HEK293 (cell line): ENCODE measurements at regions not wholly inside any gene's neighbourhood (a gene's known extent, or its start where the extent isn't known, plus 50 kb on each side); places are given as distances from the start of the nearest gene placed in this dataset.

ENCODE experiments used
- CTCF ChIA-PET: fragments of 350-600 bp; formaldehyde crosslinking; extraction: SDS; loops from one replicate; lab custom pipeline; 2021; ENCODE audit warnings: antibody characterized with exemption; lab: Yijun Ruan, JAX
- POLR2A ChIA-PET: fragments of 300-600 bp; formaldehyde crosslinking; extraction: SDS; loops from one replicate; lab custom pipeline; 2020; ENCODE audit warnings: antibody characterized with exemption, inconsistent platforms; lab: Yijun Ruan, JAX
- H3K27ac ChIP-seq: fragments of 200-500 bp; sonication (Bioruptor generic); 2 replicates; pipeline ENCODE4 v1.5.1; 2014; ENCODE audit warnings: low read depth, low read length, control low read depth, inconsistent platforms; ENCODE audit errors: extremely low read depth
- H3K36me3 ChIP-seq, 2 experiments: fragments of 200-500 bp in 1 of 2; sonication (Bioruptor generic) in 1 of 2; 1 replicate in 1 of 2; 2 replicates in 1 of 2; pipeline ENCODE4 v1.5.1; 2014 to 2017; ENCODE audit warnings: inconsistent platforms in 2 of 2, low read length in 2 of 2; ENCODE audit not compliant: control insufficient read depth in 2 of 2, insufficient read depth in 1 of 2
- H3K4me1 ChIP-seq: fragments of 200-500 bp; sonication (Bioruptor generic); 2 replicates; pipeline ENCODE4 v1.5.1; 2014; ENCODE audit warnings: mild to moderate bottlenecking, low read length, inconsistent platforms; ENCODE audit not compliant: control insufficient read depth, insufficient read depth
- H3K4me3 ChIP-seq: 2 replicates; pipeline ENCODE4 v1.5.1; 2011; ENCODE audit warnings: low read depth, mild to moderate bottlenecking, control low read depth, low read length, moderate library complexity
- H3K9me3 ChIP-seq: fragments of 200-500 bp; sonication (Bioruptor generic); 2 replicates; pipeline ENCODE4 v1.5.1; 2014; ENCODE audit warnings: low read depth, low read length, inconsistent platforms; ENCODE audit not compliant: control insufficient read depth, insufficient read depth
- BCL11B ChIP-seq: fragments of 450-650 bp; formaldehyde crosslinking; IDR thresholded peaks from 2 replicates; pipeline ENCODE4 v1.5.1; 2016; ENCODE audit warnings: low read depth, missing biosample characterization, missing genetic modification characterization
- KLF16 ChIP-seq: fragments of 450-650 bp; formaldehyde crosslinking; IDR thresholded peaks from 2 replicates; pipeline ENCODE4 v1.5.1; 2017; ENCODE audit warnings: missing biosample characterization, missing genetic modification characterization
- KLF9 ChIP-seq: fragments of 450-650 bp; formaldehyde crosslinking; IDR thresholded peaks from 2 replicates; pipeline ENCODE4 v1.5.1; 2016; ENCODE audit warnings: missing biosample characterization, missing genetic modification characterization, low read depth
- MEIS1 ChIP-seq: sonication (generic); formaldehyde crosslinking; IDR thresholded peaks from 2 replicates; pipeline ENCODE4 v1.8.1; 2022; ENCODE audit warnings: missing genetic modification reagents, mild to moderate bottlenecking, borderline replicate concordance
- REST ChIP-seq: fragments of 450-650 bp; formaldehyde crosslinking; IDR thresholded peaks from 2 replicates; pipeline ENCODE4 v1.5.1; 2016; ENCODE audit warnings: missing biosample characterization, missing genetic modification characterization
- SP2 ChIP-seq: fragments of 450-650 bp; formaldehyde crosslinking; IDR thresholded peaks from 2 replicates; pipeline ENCODE4 v1.5.1; 2016; ENCODE audit warnings: missing biosample characterization, missing genetic modification characterization
- SP7 ChIP-seq: fragments of 450-650 bp; formaldehyde crosslinking; IDR thresholded peaks from 2 replicates; pipeline ENCODE4 v1.5.1; 2016; ENCODE audit warnings: missing biosample characterization, missing genetic modification characterization
- ZBTB11 ChIP-seq: fragments of 450-650 bp; formaldehyde crosslinking; conservative IDR thresholded peaks from 2 replicates; pipeline ENCODE4 v1.5.1; 2016; ENCODE audit warnings: low read depth, missing biosample characterization, missing genetic modification characterization
- ZFP3 ChIP-seq: fragments of 450-650 bp; formaldehyde crosslinking; IDR thresholded peaks from 2 replicates; pipeline ENCODE4 v1.5.1; 2016; ENCODE audit warnings: low read depth, missing biosample characterization, missing genetic modification characterization
- ZFP69B ChIP-seq: fragments of 450-650 bp; formaldehyde crosslinking; IDR thresholded peaks from 2 replicates; pipeline ENCODE4 v1.5.1; 2016; ENCODE audit warnings: missing biosample characterization, missing genetic modification characterization
- ZNF2 ChIP-seq: fragments of 450-650 bp; formaldehyde crosslinking; IDR thresholded peaks from 2 replicates; pipeline ENCODE4 v1.5.1; 2016; ENCODE audit warnings: missing biosample characterization, missing genetic modification characterization
- ZNF239 ChIP-seq: fragments of 450-650 bp; formaldehyde crosslinking; IDR thresholded peaks from 2 replicates; pipeline ENCODE4 v1.5.1; 2016; ENCODE audit warnings: missing biosample characterization, missing genetic modification characterization
- ZNF354C ChIP-seq: fragments of 450-650 bp; formaldehyde crosslinking; IDR thresholded peaks from 2 replicates; pipeline ENCODE4 v1.5.1; 2016; ENCODE audit warnings: missing biosample characterization, missing genetic modification characterization, low read depth, borderline replicate concordance
- ZNF423 ChIP-seq: fragments of 450-650 bp; formaldehyde crosslinking; IDR thresholded peaks from 2 replicates; pipeline ENCODE4 v1.5.1; 2016; ENCODE audit warnings: missing biosample characterization, missing genetic modification characterization
- ZNF645 ChIP-seq: fragments of 450-650 bp; formaldehyde crosslinking; IDR thresholded peaks from 2 replicates; pipeline ENCODE4; 2016; ENCODE audit warnings: missing biosample characterization, missing genetic modification characterization
- ZSCAN4 ChIP-seq: fragments of 450-650 bp; formaldehyde crosslinking; IDR thresholded peaks from 2 replicates; pipeline ENCODE4 v1.5.1; 2017; ENCODE audit warnings: missing biosample characterization, missing genetic modification characterization

- no peaks in the 10 kb centered on the region for H3K36me3 ChIP-seq
- no peak overlapping the region for H3K27ac ChIP-seq
- no peak overlapping the region for H3K4me3 ChIP-seq
- no peak for TF ChIP-seq REST (tag by site-specific recombination)
- no peak for TF ChIP-seq ZNF645 (tag by site-specific recombination)
- no peak for TF ChIP-seq ZNF2 (tag by site-specific recombination)
- no peak for TF ChIP-seq MEIS1
- no peak for TF ChIP-seq SP7 (tag by site-specific recombination)
- no peak for TF ChIP-seq ZBTB11 (tag by site-specific recombination)
- no peak for TF ChIP-seq KLF16 (tag by site-specific recombination)
- no peak for TF ChIP-seq SP2 (tag by site-specific recombination)
- no peak for TF ChIP-seq ZSCAN4 (tag by site-specific recombination)
- no peak for TF ChIP-seq KLF9 (tag by site-specific recombination)
- TF ChIP-seq ZNF239 (tag by site-specific recombination), result no peak
- TF ChIP-seq, all 188 proteins: peak for 0
- POLR2A ChIA-PET, result no interaction called here
- CTCF ChIA-PET, result no interaction called here
- Histone ChIP-seq H3K9me3 (no peaks in the 10 kb centered on the region), H3K4me1 (no peaks in the 10 kb centered on the region)
Observed at GRCh38 chr3:148464246-148464645, 233.5 kb upstream of the AGTR1 start.

- H3K36me3 ChIP-seq, result no peaks in the 10 kb centered on the region
- no peaks in the 10 kb centered on the region for H3K9me3 ChIP-seq
- no peaks in the 10 kb centered on the region for H3K4me1 ChIP-seq
- no peak overlapping the region for H3K4me3 ChIP-seq
- CTCF ChIA-PET, result no interaction called here
- POLR2A ChIA-PET, result no interaction called here
- H3K27ac ChIP-seq, result no peak overlapping the region
- no peak for TF ChIP-seq ZNF354C
- no peak for TF ChIP-seq BCL11B
- no peak for TF ChIP-seq ZFP3 (tag by site-specific recombination)
- TF ChIP-seq ZFP69B (tag by site-specific recombination), result no peak
- no peak for TF ChIP-seq ZNF423 (tag by site-specific recombination)
Observed at GRCh38 chr3:148466143-148466542, 231.6 kb upstream of the AGTR1 start.
